Epithelial cell of proximal tubule (primary cell): ENCODE measurements at regions not wholly inside any gene's neighbourhood (a gene's known extent, or its start where the extent isn't known, plus 50 kb on each side); places are given as distances from the start of the nearest gene placed in this dataset.

Experiments
- DNase-seq: peaks from one replicate; pipeline ENCODE4 v3.0.0-alpha.2; 2011; ENCODE audit warnings: low read depth
- H3K4me3 ChIP-seq: 2 replicates; pipeline ENCODE4 v1.5.1; 2011; ENCODE audit warnings: low read depth, mild to moderate bottlenecking, low read length
- CTCF ChIP-seq: conservative IDR thresholded peaks from 2 replicates; pipeline ENCODE4 v1.5.1; 2012; ENCODE audit warnings: low read depth, mild to moderate bottlenecking, low read length

GRCh38 chr14:32004300-32004699 is 72.8 kb upstream of the ARHGAP5 start:
- TF ChIP-seq CTCF: peak; percentile 40
- DNase-seq: peak; percentile 89
- H3K4me3 ChIP-seq: no peak overlapping the region

GRCh38 chr14:32005628-32006027 is 71.5 kb upstream of the ARHGAP5 start:
- DNase-seq: no peak
- H3K4me3 ChIP-seq: no peak overlapping the region
- no peak for TF ChIP-seq CTCF

- no peak for TF ChIP-seq CTCF
- peak overlapping the region; percentile 16 for H3K4me3 ChIP-seq
- DNase-seq: peak; percentile 95
These were observed 70.6 kb upstream of the ARHGAP5 start for GRCh38 chr14:32006263-32007110.

GRCh38 chr14:32007755-32008362 is 69.2 kb upstream of the ARHGAP5 start:
- DNase-seq: no peak
- H3K4me3 ChIP-seq: no peak overlapping the region
- TF ChIP-seq CTCF: no peak

- no peak for DNase-seq
- H3K4me3 ChIP-seq: no peak overlapping the region
- TF ChIP-seq CTCF: no peak
These were observed 68.4 kb upstream of the ARHGAP5 start for GRCh38 chr14:32008602-32009193.

- no peak for DNase-seq
- H3K4me3 ChIP-seq: no peak overlapping the region
- no peak for TF ChIP-seq CTCF
These were observed 67.7 kb upstream of the ARHGAP5 start for GRCh38 chr14:32009221-32009975.
